Keratinocyte (primary cell): ENCODE measurements at regions not wholly inside any gene's neighbourhood (a gene's known extent, or its start where the extent isn't known, plus 50 kb on each side); places are given as distances from the start of the nearest gene placed in this dataset.
A peak's percentile ranks its signal among the peaks of the same experiment; 100 is the strongest.
"Not testable (repeated sequence)": the region's sequence is repeated elsewhere in the genome, so short reads cannot be mapped to it uniquely, and the experiment has no call there.

Source experiments
- DNase-seq: peaks from one replicate; pipeline ENCODE4 v3.0.0-alpha.2; 2011; ENCODE audit warnings: low read depth, missing footprints, low spot score
- FAIRE-seq: peaks from 2 replicates; lab custom pipeline; 2011; peaks lifted over from hg19 to GRCh38; lab: Jason Lieb, UNC
- H2AFZ ChIP-seq: 2 replicates; pipeline ENCODE4 v1.6.0; 2012; ENCODE audit warnings: low read length, control low read depth, inconsistent platforms; ENCODE audit not compliant: control insufficient read depth
- H3K27ac ChIP-seq: 2 replicates; pipeline ENCODE4 v1.5.1; 2011; ENCODE audit warnings: low read length; ENCODE audit not compliant: control insufficient read depth, insufficient read depth
- H3K27me3 ChIP-seq: 3 replicates; pipeline ENCODE4 v1.6.0; 2011; ENCODE audit warnings: low read length; ENCODE audit not compliant: control insufficient read depth, insufficient read depth; ENCODE audit errors: extremely low read depth
- H3K36me3 ChIP-seq, 2 experiments: 2 replicates in 1 of 2; 3 replicates in 1 of 2; pipeline ENCODE4 v1.5.1; 2011; ENCODE audit warnings: low read length in 2 of 2, mild to moderate bottlenecking in 1 of 2; ENCODE audit not compliant: control insufficient read depth in 2 of 2, insufficient read depth in 2 of 2; ENCODE audit errors: extremely low read depth in 1 of 2
- H3K4me1 ChIP-seq: 3 replicates; pipeline ENCODE4 v1.5.1; 2011; ENCODE audit warnings: low read length; ENCODE audit not compliant: control insufficient read depth, insufficient read depth; ENCODE audit errors: extremely low read depth
- H3K4me2 ChIP-seq: 3 replicates; pipeline ENCODE4 v1.6.0; 2011; ENCODE audit warnings: low read depth, low read length; ENCODE audit not compliant: control insufficient read depth, insufficient read depth; ENCODE audit errors: extremely low read depth
- H3K4me3 ChIP-seq, 3 experiments: fragments of 200-600 bp in 1 of 3; sonication (generic) in 1 of 3; 2 replicates in 2 of 3; 3 replicates in 1 of 3; pipeline ENCODE4 v1.5.1; 2011 to 2016; ENCODE audit warnings: low read length in 3 of 3, mild to moderate bottlenecking in 3 of 3, control low read depth in 2 of 3, inconsistent platforms in 1 of 3, low read depth in 1 of 3, mixed read lengths in 1 of 3, mixed run types in 1 of 3, moderate library complexity in 1 of 3; ENCODE audit not compliant: control insufficient read depth in 2 of 3, insufficient read depth in 2 of 3; ENCODE audit errors: extremely low read depth in 1 of 3
- H3K79me2 ChIP-seq: 2 replicates; pipeline ENCODE4 v1.6.0; 2012; ENCODE audit warnings: low read length; ENCODE audit not compliant: control insufficient read depth, insufficient read depth
- H3K9ac ChIP-seq: 3 replicates; pipeline ENCODE4 v1.6.0; 2011; ENCODE audit warnings: low read length; ENCODE audit not compliant: control insufficient read depth, insufficient read depth; ENCODE audit errors: extremely low read depth
- H3K9me1 ChIP-seq: 3 replicates; pipeline ENCODE4 v1.6.0; 2011; ENCODE audit warnings: low read length; ENCODE audit not compliant: control insufficient read depth, insufficient read depth; ENCODE audit errors: extremely low read depth
- H3K9me3 ChIP-seq: 2 replicates; pipeline ENCODE4 v1.5.1; 2012; ENCODE audit warnings: low read depth, low read length; ENCODE audit not compliant: control insufficient read depth
- H4K20me1 ChIP-seq: 3 replicates; pipeline ENCODE4 v1.6.0; 2011; ENCODE audit warnings: low read length; ENCODE audit not compliant: control insufficient read depth, insufficient read depth; ENCODE audit errors: extremely low read depth
- EZH2 ChIP-seq: IDR thresholded peaks from one replicate; pipeline ENCODE4 v1.6.1; 2012; ENCODE audit warnings: inconsistent platforms, mild to moderate bottlenecking, low read length, moderate library complexity
- dilution Hi-C: fragments of 300-500 bp; cut with MboI; formaldehyde crosslinking; loops from one replicate; pipeline ENCODE4 v1.7.0; 2020; ENCODE audit warnings: low sequenced_read_pairs; ENCODE audit not compliant: extremely low pct_ligation_motif_present
- TF ChIP-seq, protein P1 (sequence below), 3 experiments: IDR thresholded peaks in 1 of 3; conservative IDR thresholded peaks in 1 of 3; optimal IDR thresholded peaks in 1 of 3; 2 replicates in 2 of 3; 3 replicates in 1 of 3; pipeline versions ENCODE3 to v1.5.1; 2011; ENCODE audit warnings: low read length in 3 of 3, mild to moderate bottlenecking in 3 of 3, moderate library complexity in 2 of 3, control low read depth in 1 of 3, inconsistent platforms in 1 of 3; ENCODE audit not compliant: insufficient read depth in 2 of 3; ENCODE audit errors: extremely low read depth in 1 of 3

DNA sequence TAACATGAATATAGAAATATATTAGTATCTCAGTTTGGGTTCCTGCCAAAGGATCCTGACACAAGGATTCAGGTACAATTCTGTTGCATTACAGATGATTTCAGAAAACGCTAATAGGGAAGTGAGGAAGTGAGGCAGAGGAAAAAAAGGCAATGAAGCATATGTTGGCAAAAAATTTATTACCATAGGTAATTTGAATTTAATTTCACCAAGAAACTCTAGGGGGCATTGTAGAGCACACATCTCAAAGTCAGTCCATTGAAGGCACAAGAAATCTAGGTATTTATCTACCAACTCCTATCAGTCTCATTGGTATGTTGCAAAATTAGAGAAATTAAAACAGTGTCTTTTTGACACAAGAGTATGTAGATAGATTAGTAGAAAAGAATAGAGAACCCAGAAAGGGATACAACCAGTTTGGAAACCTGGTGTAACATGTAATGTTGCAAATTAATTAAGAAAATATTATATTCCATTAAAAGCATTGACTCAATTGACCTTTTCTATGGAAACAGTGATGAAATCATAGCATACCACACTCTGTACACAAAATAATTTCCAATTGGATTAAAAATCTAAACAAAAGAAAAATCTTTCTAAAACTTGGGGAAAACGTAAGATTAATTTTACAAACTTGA is 104.9 kb upstream of the SNX7 start:
- H3K9me3 ChIP-seq: no peaks in the 10 kb centered on the region
- no peak overlapping the region for H2AFZ ChIP-seq
- H3K79me2 ChIP-seq: no peaks in the 10 kb centered on the region
- FAIRE-seq (no peak), DNase-seq (no peak)
- no peak overlapping the region for H3K9ac ChIP-seq
- no peaks in the 10 kb centered on the region for H3K36me3 ChIP-seq
- no peaks in the 10 kb centered on the region for H3K27me3 ChIP-seq
- no peak overlapping the region for H3K4me3 ChIP-seq
- no peaks in the 10 kb centered on the region for H3K4me1 ChIP-seq
- dilution Hi-C loops: no loop called here
- TF ChIP-seq, protein P1, sequence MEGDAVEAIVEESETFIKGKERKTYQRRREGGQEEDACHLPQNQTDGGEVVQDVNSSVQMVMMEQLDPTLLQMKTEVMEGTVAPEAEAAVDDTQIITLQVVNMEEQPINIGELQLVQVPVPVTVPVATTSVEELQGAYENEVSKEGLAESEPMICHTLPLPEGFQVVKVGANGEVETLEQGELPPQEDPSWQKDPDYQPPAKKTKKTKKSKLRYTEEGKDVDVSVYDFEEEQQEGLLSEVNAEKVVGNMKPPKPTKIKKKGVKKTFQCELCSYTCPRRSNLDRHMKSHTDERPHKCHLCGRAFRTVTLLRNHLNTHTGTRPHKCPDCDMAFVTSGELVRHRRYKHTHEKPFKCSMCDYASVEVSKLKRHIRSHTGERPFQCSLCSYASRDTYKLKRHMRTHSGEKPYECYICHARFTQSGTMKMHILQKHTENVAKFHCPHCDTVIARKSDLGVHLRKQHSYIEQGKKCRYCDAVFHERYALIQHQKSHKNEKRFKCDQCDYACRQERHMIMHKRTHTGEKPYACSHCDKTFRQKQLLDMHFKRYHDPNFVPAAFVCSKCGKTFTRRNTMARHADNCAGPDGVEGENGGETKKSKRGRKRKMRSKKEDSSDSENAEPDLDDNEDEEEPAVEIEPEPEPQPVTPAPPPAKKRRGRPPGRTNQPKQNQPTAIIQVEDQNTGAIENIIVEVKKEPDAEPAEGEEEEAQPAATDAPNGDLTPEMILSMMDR (optimal IDR thresholded peaks at IDR 0.05 in 1 of 3, IDR thresholded peaks at IDR 0.05 in 1 of 3, conservative IDR thresholded peaks at IDR 0.05 in 1 of 3; ENCODE audit: extremely low read depth in 1 of 3, insufficient read depth in 2 of 3, low read length in 3 of 3): peak in 1 of 3 experiments; percentile 54
- no peak for TF ChIP-seq EZH2
- H3K4me2 ChIP-seq: no peak overlapping the region
- no peaks in the 10 kb centered on the region for H3K9me1 ChIP-seq
- H3K27ac ChIP-seq: no peak overlapping the region
- H4K20me1 ChIP-seq: no peaks in the 10 kb centered on the region

DNA sequence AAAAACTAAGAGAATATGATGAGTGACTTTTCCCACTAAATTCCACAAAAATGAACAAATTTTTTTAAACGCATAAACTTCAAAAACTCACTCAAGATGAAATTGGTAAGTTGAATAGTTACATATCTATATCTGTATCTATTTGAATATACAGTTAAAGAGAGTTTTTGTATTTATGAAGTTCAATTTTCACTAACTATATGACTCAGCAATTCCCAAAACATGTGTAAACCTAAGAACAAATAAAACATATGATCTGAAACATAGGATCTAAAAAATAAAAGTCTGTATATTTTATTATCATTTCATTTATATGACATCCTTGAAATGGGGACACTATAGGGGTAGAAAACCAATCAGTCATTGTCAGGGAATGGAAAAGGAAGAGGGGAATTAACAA is 105.7 kb upstream of the SNX7 start:
- FAIRE-seq: no peak
- no peak for TF ChIP-seq EZH2
- TF ChIP-seq, protein P1 (optimal IDR thresholded peaks at IDR 0.05 in 1 of 3, IDR thresholded peaks at IDR 0.05 in 1 of 3, conservative IDR thresholded peaks at IDR 0.05 in 1 of 3; ENCODE audit: extremely low read depth in 1 of 3, insufficient read depth in 2 of 3, low read length in 3 of 3): no peak
- dilution Hi-C loops: no loop called here

DNA sequence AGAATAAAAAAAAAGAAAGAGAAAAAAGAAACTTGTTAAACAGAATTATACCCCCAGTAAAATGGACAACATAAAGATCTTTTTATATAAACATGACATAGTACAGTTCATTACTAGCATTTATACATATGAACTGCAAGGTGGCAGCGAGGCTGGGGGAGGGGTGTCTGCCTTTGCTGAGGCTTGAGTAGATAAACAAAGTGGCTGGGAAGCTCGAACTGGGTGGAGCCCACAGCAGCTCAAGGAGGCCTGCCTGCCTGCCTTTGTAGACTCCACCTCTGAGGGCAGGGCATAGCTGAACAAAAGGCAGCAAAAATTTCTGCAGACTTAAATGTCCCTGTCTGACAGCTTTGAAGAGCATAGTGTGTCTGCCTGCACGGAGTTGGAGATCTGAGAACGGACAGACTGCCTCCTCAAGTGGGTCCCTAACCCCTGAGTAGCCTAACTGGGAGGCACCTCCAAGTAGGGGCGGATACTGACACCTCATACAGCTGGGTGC is 108.9 kb upstream of the SNX7 start:
- H4K20me1 ChIP-seq, H3K9ac ChIP-seq, DNase-seq, H2AFZ ChIP-seq, H3K4me1 ChIP-seq, H3K9me3 ChIP-seq, H3K79me2 ChIP-seq, FAIRE-seq, H3K27me3 ChIP-seq, H3K36me3 ChIP-seq, H3K4me3 ChIP-seq, dilution Hi-C loops, H3K4me2 ChIP-seq, H3K9me1 ChIP-seq, H3K27ac ChIP-seq: not testable (repeated sequence)

More for the DNA sequence above, 105.7 kb upstream of the SNX7 start:
- H3K79me2 ChIP-seq: no peaks in the 10 kb centered on the region
- no peaks in the 10 kb centered on the region for H3K4me1 ChIP-seq
- H3K9ac ChIP-seq: no peak overlapping the region
- no peak overlapping the region for H3K4me2 ChIP-seq
- no peaks in the 10 kb centered on the region for H3K9me3 ChIP-seq
- no peak overlapping the region for H3K4me3 ChIP-seq
- H3K36me3 ChIP-seq: no peaks in the 10 kb centered on the region
- H3K27ac ChIP-seq: no peak overlapping the region
- no peaks in the 10 kb centered on the region for H4K20me1 ChIP-seq
- H2AFZ ChIP-seq: no peak overlapping the region
- no peaks in the 10 kb centered on the region for H3K27me3 ChIP-seq
- DNase-seq: no peak
- H3K9me1 ChIP-seq: no peaks in the 10 kb centered on the region
